ENCODE measurements at regions not wholly inside any gene's neighbourhood (a gene's known extent, or its start where the extent isn't known, plus 50 kb on each side); places are given as distances from the start of the nearest gene placed in this dataset.

DNA sequence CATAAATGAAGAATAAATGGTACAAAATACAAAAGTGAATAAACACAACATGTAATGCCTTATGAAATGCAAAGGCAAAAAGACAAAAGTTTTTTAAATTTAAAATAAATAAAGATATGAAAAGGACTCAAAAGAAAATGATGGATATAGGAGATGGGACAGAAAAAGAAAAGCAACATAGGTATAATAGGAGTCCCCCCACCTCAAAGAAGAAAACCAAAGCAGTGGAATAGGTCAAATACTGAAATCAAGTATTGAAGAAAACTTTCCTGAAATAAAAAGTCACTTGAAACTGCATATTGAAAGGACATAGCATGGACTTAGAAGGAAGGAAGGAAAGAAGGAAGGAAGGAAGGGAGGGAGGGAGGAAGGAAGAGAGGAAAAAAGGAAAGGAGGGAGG lies 110.0 kb upstream of the FAM204A start:
- TF ChIP-seq, protein P1, sequence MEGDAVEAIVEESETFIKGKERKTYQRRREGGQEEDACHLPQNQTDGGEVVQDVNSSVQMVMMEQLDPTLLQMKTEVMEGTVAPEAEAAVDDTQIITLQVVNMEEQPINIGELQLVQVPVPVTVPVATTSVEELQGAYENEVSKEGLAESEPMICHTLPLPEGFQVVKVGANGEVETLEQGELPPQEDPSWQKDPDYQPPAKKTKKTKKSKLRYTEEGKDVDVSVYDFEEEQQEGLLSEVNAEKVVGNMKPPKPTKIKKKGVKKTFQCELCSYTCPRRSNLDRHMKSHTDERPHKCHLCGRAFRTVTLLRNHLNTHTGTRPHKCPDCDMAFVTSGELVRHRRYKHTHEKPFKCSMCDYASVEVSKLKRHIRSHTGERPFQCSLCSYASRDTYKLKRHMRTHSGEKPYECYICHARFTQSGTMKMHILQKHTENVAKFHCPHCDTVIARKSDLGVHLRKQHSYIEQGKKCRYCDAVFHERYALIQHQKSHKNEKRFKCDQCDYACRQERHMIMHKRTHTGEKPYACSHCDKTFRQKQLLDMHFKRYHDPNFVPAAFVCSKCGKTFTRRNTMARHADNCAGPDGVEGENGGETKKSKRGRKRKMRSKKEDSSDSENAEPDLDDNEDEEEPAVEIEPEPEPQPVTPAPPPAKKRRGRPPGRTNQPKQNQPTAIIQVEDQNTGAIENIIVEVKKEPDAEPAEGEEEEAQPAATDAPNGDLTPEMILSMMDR (IDR thresholded peaks at IDR 0.05), result no peak
- no peak for TF ChIP-seq ZFX (IDR thresholded peaks at IDR 0.05; ENCODE audit: borderline replicate concordance)

Data from 22Rv1 (cell line).